ENCODE measurements at regions not wholly inside any gene's neighbourhood (a gene's known extent, or its start where the extent isn't known, plus 50 kb on each side); places are given as distances from the start of the nearest gene placed in this dataset.

DNA sequence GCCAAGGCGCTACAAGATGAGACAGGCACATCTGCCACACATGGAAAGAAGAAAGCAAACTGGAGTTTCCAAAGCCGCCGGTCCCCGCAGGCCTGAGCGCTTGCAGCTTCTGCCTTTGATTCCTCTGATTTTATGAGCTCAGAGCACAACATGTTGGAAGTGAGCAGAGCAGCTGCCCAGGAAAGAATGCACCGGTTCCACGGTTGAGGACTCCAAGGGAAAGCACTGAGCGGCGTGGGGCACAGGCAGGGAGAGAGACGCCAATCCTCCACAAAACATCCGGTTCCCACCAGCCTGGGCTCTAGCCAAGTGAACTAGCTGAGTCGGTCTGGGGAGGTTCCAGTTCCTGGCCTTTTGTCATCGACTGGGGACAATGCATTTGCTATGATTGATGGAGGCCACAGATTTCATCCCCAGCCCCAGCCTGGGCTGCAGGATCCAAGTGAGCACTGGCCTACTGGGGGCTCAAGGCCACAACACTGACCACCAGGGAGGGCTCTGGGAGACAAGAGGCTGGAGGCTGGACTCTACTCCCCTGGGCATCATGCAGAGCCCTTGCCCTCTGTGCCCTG, 253.1 kb upstream of the IRF2BP2 start (continued):
- TF ChIP-seq ZBTB46 (CRISPR knock-in tag; IDR thresholded peaks at IDR 0.05; ENCODE audit: borderline replicate concordance) (no peak), ZNF17 (CRISPR knock-in tag; IDR thresholded peaks at IDR 0.05) (no peak), KLF12 (CRISPR knock-in tag; IDR thresholded peaks at IDR 0.05; ENCODE audit: borderline replicate concordance) (no peak; the same call in 1 of the 2 replicates), HNF4A (CRISPR knock-in tag; IDR thresholded peaks at IDR 0.05) (0 out of 2 replicates have a peak, but pooled peaks have one; percentile 17), ATRX (CRISPR knock-in tag; IDR thresholded peaks at IDR 0.05; ENCODE audit: borderline replicate concordance) (no peak), E2F2 (CRISPR knock-in tag; IDR thresholded peaks at IDR 0.05; ENCODE audit: borderline replicate concordance) (no peak), GLMP (CRISPR knock-in tag; IDR thresholded peaks at IDR 0.05; ENCODE audit: borderline replicate concordance) (no peak), ZNF430 (CRISPR knock-in tag; IDR thresholded peaks at IDR 0.05) (0 out of 2 replicates have a peak, but pooled peaks have one; percentile 36), TRIM24 (CRISPR knock-in tag; IDR thresholded peaks at IDR 0.05) (no peak), ZFX (CRISPR knock-in tag; IDR thresholded peaks at IDR 0.05; ENCODE audit: low read depth) (peak; percentile 64; the same call in 1 of the 2 replicates), SNAPC4 (CRISPR knock-in tag; IDR thresholded peaks at IDR 0.05) (no peak), HOXA9 (CRISPR knock-in tag; IDR thresholded peaks at IDR 0.05; ENCODE audit: borderline replicate concordance) (no peak), ZNF224 (CRISPR knock-in tag; IDR thresholded peaks at IDR 0.05) (0 out of 2 replicates have a peak, but pooled peaks have one; percentile 43)
- TF ChIP-seq, protein P1, sequence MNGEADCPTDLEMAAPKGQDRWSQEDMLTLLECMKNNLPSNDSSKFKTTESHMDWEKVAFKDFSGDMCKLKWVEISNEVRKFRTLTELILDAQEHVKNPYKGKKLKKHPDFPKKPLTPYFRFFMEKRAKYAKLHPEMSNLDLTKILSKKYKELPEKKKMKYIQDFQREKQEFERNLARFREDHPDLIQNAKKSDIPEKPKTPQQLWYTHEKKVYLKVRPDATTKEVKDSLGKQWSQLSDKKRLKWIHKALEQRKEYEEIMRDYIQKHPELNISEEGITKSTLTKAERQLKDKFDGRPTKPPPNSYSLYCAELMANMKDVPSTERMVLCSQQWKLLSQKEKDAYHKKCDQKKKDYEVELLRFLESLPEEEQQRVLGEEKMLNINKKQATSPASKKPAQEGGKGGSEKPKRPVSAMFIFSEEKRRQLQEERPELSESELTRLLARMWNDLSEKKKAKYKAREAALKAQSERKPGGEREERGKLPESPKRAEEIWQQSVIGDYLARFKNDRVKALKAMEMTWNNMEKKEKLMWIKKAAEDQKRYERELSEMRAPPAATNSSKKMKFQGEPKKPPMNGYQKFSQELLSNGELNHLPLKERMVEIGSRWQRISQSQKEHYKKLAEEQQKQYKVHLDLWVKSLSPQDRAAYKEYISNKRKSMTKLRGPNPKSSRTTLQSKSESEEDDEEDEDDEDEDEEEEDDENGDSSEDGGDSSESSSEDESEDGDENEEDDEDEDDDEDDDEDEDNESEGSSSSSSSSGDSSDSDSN (CRISPR knock-in tag; IDR thresholded peaks at IDR 0.05) = peak; percentile 32; the same call in 1 of the 2 replicates
- TF ChIP-seq, protein P2, sequence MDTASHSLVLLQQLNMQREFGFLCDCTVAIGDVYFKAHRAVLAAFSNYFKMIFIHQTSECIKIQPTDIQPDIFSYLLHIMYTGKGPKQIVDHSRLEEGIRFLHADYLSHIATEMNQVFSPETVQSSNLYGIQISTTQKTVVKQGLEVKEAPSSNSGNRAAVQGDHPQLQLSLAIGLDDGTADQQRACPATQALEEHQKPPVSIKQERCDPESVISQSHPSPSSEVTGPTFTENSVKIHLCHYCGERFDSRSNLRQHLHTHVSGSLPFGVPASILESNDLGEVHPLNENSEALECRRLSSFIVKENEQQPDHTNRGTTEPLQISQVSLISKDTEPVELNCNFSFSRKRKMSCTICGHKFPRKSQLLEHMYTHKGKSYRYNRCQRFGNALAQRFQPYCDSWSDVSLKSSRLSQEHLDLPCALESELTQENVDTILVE (CRISPR knock-in tag; IDR thresholded peaks at IDR 0.05) = 0 out of 2 replicates have a peak, but pooled peaks have one; percentile 17
